WTC11 (cell line): ENCODE measurements at regions not wholly inside any gene's neighbourhood (a gene's known extent, or its start where the extent isn't known, plus 50 kb on each side); places are given as distances from the start of the nearest gene placed in this dataset.

ENCODE experiments used
- CBFB ChIP-seq: sonication (generic); formaldehyde crosslinking; IDR thresholded peaks from 2 replicates; pipeline ENCODE4 v1.8.1; 2022; ENCODE audit warnings: mild to moderate bottlenecking, low read depth, missing genetic modification reagents
- ELF4 ChIP-seq: sonication (generic); formaldehyde crosslinking; IDR thresholded peaks from 2 replicates; pipeline ENCODE4 v1.8.1; 2022; ENCODE audit warnings: low read depth, mild to moderate bottlenecking, moderate library complexity, missing genetic modification reagents
- TEAD4 ChIP-seq: sonication (generic); formaldehyde crosslinking; IDR thresholded peaks from 2 replicates; pipeline ENCODE4 v1.8.0; 2022; ENCODE audit warnings: mild to moderate bottlenecking, missing genetic modification reagents
- ZBTB43 ChIP-seq: sonication (generic); formaldehyde crosslinking; IDR thresholded peaks from 2 replicates; pipeline ENCODE4 v1.8.1; 2023; ENCODE audit warnings: mild to moderate bottlenecking, missing genetic modification reagents
- TF ChIP-seq, protein P1 (sequence below): sonication (generic); formaldehyde crosslinking; IDR thresholded peaks from 2 replicates; pipeline ENCODE4 v1.8.1; 2022; ENCODE audit warnings: mild to moderate bottlenecking, moderate library complexity, missing genetic modification reagents
- TF ChIP-seq, protein P2 (sequence below): fragments of 200-600 bp; IDR thresholded peaks from 2 replicates; pipeline ENCODE4 v1.8.0; 2022; ENCODE audit warnings: antibody characterized with exemption

- TF ChIP-seq, protein P1, sequence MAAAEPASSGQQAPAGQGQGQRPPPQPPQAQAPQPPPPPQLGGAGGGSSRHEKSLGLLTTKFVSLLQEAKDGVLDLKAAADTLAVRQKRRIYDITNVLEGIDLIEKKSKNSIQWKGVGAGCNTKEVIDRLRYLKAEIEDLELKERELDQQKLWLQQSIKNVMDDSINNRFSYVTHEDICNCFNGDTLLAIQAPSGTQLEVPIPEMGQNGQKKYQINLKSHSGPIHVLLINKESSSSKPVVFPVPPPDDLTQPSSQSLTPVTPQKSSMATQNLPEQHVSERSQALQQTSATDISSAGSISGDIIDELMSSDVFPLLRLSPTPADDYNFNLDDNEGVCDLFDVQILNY (CRISPR knock-in tag): no peak
- TF ChIP-seq TEAD4 (CRISPR knock-in tag): no peak
- TF ChIP-seq, protein P2, sequence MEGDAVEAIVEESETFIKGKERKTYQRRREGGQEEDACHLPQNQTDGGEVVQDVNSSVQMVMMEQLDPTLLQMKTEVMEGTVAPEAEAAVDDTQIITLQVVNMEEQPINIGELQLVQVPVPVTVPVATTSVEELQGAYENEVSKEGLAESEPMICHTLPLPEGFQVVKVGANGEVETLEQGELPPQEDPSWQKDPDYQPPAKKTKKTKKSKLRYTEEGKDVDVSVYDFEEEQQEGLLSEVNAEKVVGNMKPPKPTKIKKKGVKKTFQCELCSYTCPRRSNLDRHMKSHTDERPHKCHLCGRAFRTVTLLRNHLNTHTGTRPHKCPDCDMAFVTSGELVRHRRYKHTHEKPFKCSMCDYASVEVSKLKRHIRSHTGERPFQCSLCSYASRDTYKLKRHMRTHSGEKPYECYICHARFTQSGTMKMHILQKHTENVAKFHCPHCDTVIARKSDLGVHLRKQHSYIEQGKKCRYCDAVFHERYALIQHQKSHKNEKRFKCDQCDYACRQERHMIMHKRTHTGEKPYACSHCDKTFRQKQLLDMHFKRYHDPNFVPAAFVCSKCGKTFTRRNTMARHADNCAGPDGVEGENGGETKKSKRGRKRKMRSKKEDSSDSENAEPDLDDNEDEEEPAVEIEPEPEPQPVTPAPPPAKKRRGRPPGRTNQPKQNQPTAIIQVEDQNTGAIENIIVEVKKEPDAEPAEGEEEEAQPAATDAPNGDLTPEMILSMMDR: no peak
- no peak for TF ChIP-seq ELF4 (CRISPR knock-in tag)
- TF ChIP-seq ZBTB43: no peak
- TF ChIP-seq CBFB (CRISPR knock-in tag): no peak
Measured at GRCh38 chr11:29645373-29645772, 371.5 kb downstream of the KCNA4 start.
